ENCODE measurements at regions not wholly inside any gene's neighbourhood (a gene's known extent, or its start where the extent isn't known, plus 50 kb on each side); places are given as distances from the start of the nearest gene placed in this dataset.

DNA sequence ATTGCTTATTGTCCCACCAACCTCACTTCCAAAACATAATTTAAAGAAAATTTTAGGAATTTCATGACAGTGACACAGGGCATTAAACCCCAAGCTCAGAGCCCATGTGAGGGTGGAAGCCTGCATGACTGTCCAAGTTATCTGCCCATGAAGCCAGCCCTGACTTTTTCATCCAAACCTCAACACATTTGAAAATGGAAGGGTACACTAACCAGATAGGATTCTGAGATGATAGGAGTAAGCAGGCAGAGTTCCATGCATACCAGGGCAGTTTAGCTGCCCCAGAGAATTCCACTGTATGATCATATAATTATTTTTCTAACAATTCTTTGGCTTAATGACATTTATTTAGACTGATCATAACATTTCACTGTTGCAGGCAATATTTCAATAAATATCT, 986.0 kb downstream of the TTLL7 start:
- no peak for DNase-seq

DNA sequence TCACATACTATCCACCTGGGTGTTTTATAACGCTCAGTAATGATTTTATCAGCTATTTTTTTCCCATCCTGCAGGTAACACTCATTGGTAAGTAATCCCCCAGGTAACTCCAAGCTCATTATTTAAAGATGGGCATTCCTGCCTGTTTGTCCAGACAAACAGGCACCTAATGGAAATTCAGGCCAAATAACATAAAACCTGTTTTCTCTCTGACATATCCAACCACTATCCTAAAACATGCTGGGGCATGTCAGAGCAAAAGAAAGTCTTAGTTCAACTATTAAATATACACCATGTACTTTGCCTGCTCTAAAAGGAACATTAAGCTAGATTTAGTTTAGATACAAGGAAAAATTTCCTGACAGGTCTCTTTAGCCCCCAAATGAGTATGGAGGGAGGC, 987.7 kb downstream of the TTLL7 start:
- DNase-seq, result no peak

DNA sequence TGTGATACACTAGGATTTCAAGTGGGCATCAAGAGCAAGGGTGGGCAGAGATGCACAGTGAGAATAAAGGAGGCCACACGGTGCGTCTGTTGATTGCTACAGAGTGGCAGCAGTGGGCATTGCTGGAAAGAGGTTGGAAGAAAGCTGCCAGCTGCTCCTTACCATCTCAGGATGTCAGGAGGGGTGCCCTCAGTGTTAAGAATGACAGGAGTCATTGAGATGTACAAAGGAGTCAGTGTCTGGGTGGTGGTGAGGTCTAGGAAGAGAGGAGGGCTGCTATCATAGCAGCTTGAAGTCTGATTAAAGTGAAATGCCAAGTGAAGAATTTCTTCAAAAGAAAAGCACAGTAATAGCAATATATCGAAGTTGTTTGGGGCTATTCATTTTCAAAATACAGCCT, 992.7 kb downstream of the TTLL7 start:
- no peak for DNase-seq

DNA sequence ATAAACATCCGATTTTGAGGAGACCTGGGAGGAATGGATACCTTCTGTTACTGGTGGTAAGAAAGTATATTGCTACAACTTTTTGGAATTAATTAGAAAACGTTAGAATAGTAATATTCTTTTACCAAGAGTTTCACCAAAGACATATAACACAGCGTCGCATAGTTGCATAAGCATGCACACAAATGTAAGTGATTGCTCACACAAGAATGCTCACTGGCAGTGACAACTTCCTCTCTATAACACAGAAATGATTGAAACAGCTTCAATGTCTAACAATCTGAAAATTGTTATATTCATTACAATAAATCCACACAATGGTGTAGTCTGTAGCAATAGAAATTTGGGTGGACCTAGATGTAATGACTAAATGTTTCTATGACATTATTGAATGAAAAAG, 998.6 kb downstream of the TTLL7 start:
- DNase-seq, result no peak

DNA sequence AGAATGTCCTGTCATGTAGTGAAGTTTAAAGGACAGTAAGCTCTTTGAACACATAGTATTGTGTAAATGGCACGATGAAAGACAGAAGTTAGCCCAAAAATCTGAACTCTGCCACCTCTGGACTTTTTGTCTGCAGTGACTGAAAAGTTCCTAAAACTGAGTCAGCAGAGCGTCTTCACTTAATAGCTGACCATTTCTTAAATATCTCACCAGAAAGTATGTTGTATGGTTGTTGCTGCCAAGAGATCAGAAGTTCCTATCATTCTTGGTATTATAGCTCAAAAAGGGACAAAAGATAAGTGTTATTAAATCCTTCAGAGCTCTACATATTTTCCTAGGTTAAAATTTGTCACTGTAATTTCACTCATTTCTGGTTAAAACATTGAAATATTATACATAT, 1003.0 kb downstream of the TTLL7 start:
- DNase-seq, result no peak

DNA sequence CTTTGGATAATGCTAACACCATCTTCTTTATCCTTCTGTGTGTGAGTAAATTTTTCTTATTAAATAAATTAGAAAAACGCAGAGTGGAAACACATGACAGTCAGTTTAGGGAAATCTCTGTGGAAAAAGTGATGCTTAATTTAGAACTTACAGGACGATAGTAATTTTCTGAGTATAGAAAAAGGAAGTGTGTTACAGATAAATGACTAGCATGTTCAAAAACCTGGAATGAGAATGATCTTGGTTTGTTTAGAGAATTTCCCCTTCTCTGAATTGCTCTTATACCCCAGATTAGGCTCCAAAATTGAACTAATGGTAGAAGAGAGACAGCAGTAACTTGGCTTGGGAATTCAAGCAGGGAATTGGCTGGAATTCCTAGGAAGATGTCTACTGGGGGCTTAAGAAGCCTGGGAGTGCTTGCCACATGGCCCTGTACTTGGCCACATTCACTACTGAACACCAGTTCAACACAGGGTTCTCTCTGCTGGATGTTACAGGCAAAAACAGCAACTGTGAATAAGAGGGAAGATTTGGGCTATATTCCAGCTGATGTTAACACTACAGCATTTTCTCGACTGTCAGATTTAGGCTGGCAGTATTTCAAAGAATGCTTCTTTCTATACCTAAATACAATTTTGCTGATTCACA, 1004.2 kb downstream of the TTLL7 start:
- no peak for DNase-seq

DNA sequence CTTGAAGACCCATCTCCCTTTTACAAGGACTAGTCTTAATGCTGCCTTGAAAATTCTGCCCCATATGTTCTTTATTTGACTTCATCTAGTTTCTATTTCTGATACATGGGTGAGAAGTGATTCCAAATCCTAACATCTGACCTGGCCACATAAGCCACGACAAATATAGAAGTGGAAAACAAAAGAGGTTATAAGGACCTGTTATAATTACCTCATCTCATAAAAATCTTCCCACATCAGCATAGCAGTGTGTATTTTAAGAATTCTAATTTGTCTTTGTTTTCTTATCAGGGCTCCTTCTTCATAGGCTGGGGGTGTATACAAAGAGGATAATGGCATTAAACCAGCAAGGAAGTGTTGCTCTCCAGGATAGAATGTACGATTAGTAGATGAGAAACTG, 1007.4 kb downstream of the TTLL7 start:
- no peak for DNase-seq

DNA sequence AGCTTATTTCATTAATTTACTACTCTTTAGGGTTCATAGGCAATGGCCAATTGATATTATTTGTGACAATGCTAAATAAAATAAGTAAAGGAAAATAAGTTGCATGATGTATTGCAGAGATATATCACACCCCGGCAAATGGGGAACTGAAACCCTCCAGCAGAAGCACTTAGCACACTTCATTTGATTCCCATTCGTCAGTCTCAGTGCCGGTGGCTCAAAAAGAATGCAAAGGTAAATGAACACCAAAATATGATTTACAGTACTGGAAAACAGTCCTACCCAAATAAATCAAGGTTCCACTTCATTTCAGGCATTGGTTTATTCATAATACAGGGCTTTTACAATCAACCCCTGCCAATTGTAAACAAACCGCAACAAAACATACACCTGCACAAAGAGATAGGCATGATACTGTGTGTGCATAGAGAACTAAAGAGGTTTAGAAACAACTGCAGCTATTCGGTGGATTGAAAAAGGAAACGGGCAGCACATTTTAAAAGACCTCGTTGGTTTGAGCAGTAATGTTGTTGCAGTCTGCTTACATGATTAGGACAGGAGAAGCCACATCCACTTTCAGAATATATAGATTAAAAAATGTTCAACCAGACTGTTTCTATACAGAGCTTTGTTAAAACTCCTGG, 1019.2 kb downstream of the TTLL7 start:
- peak; percentile 72 for DNase-seq

DNA sequence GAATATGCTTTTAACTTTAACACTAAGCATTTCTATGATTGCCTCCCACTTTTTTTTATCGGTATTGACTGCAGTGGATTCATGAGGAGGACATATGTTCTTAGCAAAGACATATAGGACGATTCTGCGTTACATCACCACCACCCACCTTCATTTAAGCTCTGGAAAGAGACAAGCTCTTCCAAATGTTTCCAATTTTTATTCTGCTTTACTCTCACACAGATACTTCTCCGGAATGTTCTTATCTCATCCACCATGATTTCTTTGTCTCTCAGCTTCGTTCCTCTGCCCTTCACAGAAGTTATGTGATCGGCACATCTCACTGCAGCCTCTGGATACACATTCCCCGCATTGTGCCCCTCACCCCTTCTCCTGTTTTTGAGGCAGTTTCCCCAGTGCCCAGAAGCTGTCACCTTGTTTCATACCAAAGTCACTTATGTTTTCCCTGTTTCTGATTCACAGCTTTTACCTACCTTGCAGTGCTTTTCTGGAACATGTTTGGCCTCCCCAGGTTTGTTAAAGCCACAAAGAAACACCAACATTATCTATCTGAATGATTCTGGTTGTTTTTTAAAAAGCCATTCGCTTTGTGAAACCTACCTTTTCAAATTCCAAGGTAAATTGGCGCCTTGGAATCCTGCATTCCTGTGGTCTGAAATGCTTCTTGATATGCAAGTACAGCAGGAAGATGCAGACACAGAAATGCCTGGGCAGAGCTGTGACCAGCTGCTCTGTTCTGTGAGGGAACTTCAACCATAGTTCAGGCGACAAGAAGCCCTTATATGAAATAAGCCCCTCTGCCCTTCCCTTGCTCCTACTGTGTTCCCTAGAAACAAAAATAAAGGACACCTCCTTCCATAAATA, 1020.2 kb downstream of the TTLL7 start:
- DNase-seq, result no peak

DNA sequence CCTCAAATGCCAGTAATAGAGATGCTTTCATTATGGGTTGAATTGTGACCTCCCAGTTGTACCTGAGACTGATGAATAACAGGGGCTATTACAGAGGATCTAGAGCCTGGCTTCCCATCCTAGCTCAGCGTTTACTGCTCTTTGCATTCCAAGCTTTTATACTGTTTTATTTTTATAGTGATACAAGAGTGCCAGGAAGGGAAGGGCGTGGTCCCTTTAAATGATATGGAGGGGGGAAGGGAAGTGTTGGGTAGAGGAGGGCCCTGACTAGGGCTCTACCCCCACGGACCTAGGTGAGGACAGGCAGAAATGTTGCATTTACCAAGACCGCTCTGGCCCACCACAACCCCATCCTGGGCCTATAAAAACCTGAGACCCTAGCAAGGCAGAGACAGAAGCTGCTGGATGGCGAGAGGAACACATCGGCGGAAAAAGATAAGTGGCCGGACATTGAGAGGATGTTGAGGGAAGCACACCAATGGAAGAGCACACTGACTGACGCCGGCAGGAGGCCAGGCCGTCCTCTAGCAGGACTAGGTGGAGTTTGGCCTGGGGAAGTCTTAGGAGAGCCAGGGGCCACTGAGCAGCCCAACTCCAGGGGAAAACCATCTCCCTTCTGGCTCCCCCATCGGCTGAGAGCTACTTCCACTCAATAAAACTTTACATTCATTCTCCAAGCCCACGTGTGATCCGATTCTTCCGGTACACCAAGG, 1025.9 kb downstream of the TTLL7 start:
- DNase-seq, result no peak

DNA sequence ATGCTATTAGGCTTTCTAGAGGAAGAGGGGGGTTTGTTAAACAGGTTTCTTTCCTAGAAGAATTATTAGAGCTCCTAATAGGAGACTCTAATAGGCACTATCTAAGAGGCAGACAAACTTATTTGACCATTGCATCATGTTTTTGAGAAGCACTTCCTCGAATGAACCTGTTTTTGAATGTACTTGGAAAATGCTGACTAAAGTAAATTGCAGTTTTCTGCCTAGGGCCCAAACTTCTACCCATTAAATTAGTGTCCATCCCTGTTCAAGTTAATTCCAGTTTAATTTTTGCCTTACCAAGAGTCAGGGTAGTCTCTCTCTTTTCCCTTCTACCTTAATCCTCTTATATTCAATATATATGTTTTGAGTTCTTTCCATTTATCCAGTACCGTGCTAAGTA, 1029.6 kb downstream of the TTLL7 start:
- DNase-seq, result no peak

DNA sequence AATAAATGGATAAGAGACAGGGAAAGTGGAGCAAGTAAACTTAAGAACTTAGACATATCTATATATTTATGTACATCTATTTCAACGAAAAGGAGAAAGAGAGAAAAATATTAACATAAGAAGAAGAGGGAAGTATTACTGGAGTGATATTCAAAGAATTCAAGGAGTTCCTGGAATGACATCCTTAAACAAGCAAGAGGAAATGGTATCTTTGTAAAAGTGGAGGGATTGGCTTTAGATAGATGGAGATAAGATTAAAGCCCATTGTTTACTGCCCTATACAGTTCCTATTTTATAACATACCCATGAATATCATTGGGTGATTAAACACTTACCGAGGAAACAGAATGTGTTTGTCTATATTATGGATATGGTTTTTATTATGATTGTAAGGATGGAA, 1036.3 kb downstream of the TTLL7 start:
- no peak for DNase-seq

DNA sequence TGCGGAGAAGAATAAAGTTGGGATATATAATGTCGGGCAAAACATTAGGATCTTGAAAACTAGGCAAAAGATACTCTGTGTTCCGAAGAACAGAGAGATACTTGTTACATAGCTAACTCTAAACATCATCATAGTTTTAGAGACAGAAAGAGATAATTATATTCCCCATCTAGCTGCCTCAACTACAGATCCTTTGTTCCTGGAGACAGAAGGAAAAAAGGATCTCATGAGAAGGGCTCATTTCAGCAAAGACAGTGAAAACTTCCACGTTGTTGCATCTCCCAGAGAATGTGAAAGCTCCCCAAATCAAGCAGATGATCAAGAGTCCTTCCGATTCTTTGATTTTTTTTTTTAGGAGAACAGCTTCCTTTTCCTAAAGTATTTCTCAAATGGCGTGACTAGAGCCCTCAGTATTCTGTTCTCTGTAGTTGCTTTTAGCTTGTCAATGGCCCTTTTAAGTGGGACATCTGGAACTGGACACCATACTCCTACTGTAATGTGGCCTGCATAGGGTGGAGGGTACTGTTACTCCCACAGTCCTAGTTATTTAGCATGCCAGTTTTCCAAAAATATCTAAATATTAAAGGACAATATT, 1048.2 kb downstream of the TTLL7 start:
- no peak for DNase-seq

DNA sequence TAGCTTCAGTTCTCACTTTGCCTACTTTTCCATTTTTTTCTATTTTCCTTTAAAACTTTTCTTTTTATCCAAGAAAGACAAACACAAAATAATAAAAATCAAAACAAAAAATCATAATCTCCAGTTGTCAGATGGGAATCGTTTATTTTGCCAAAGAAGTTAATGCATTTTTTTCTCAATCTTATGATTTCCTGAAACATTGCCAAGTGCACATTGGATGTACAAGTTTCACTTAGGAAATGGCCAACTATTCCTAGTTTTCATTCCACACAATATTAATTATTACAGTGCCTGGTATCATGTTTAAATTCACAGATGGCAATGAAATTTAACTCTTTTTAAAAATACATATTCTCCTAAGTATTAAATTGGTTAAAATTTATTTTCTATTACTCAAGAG, 1050.5 kb downstream of the TTLL7 start:
- DNase-seq, result no peak

DNA sequence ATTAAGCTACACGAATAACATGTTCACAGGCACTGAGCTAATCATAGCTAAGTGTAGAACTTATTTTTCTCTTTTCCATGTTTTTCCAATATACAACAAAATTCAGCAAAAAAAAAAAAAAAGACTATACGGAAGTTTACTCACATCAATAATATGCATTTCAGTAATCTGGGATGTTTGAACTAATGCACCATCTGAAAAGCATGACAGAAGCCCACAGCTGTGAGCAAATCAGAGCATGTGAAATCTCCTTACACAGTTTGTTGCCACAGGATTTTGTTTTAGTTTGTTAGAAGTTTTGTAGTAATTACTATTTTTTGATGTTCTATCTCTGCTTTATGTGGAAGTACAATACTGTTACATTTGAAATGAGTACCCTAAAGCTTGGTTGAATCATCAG, 1051.7 kb downstream of the TTLL7 start:
- no peak for DNase-seq

DNA sequence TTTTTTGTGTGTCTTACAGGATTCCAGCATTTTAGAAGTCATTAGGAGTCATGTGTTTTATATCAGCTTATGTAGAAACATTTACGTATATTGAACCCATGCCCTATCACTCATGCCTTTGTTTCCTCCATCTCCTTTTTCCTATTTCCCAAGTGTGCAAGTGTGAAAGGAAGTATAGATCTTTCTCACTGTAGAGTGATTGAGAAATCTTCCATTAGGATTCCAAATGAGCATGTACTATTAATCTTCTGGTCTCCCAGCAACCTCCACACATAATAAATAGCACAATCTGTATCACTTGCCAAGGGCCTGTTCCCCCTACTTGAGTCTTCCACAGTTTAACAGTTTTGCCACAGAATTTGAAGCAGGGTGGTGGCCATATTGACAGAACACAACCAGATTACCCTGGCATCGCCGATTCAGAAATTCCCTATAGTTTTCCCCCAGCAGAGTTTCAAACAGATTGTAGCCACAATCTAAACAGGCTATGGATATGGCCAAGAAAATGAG, 1052.8 kb downstream of the TTLL7 start:
- DNase-seq, result no peak

DNA sequence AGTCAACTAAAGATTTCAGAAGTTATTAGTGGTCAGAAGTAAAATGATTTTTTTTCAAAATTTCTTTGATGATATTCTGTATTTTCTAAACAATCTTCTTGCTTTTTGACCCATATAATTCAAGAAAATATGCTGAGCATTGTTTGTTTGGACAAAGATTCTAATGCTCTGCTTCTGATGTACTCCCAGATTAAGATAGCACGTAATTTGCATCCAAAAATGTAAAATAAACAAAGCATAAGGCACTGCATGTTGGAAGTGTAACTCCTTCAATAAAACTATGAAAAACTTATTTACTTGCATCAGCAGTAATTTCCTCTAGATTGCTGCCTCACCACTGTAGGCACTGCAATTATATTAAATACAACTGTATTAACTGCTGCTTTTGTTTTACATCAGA, 1054.1 kb downstream of the TTLL7 start:
- DNase-seq, result no peak

DNA sequence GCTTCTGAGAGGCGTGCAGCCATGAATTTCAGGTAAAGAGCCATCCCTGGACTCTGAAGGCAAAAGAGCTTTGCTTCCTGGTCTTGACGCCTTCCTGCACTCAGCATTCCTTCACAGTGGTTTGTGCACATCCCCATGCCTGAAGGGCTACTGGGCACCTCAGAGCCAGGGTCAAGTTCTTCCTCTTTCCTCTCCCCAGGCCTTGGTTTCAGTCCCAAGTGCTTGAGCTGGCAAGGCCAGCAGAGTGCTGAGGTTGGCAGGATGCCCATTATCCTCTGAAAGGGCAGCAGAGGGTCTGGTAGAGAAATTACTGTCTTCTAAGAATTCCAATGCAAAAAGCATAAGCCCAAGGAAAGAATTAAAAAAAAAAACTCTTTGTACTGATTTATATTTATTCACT, 1064.9 kb downstream of the TTLL7 start:
- DNase-seq, result peak; percentile 45

DNA sequence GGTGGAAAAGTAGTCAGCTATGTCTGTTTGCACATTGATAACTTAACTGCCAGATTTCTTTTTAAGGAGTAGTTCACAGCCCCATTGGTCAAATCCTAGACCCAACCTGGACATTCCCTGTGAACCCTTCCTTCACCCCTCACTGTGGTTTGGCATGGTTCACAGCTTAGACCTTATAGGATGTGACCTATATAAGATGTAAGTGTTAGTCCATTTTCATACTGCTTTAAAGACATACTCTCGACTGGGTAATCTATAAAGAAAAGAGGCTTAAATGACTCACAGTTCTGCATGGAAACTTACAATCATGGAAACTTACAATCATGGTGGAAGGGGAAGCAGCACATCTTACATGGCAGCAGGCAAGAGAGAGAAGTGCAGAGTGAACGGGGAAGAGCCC, 1066.2 kb downstream of the TTLL7 start:
- DNase-seq, result no peak

DNA sequence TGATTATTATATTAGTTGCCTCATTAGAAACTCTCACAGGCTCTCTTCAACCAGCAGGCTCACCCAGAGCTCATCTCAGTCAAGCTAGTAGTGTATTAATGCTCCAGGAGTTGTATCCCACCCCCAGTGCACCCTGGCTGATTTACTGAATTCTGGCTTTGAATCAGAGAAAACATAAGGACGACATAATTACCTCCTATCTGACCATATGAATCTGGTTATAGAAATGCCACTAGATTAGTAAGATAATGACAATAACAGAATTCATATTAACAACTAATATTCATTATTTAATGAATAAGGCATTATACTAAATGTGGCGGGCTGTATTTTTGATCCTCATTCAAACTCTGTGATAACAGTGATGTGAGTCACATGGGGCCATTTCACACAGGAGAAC, 1066.7 kb downstream of the TTLL7 start:
- DNase-seq, result no peak

DNA sequence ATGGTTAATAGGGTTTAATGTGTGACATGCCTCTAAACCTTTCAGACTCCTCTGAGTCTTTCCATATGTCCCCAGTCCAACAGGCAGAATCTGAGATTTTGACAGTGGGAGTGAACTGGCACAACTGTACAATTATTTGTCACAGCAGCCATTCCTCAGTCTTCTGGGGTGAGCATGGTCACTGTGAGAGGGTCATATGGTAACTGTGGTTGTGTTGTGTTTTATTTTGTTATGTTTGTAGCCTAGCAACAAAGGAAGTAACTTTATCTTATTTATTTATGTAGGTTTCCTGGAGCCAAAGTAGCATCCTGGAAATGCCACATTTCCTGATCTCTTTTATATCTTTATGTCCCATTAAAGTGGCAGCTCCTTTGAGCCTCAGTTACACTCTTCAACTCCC, 1067.9 kb downstream of the TTLL7 start:
- DNase-seq, result no peak

DNA sequence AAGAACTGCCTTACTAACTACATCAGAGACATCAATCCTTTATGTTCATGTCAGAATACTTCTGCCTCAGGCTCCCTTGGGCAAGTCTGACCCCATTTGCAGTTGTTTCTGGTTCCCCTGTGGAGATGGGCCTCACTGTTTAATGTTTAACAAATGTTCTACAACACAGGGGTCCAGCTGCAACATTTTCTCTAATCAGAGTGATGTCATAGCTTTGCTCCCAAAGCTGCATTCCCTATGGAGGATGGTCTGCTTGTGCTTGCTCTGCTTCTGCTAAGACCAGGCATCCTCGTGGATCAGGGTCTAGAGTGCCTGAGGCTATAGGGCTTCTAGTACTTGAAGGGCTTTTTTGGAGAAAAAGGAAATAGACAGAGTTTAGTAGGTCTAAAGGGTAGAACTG, 1071.2 kb downstream of the TTLL7 start:
- DNase-seq, result no peak

DNA sequence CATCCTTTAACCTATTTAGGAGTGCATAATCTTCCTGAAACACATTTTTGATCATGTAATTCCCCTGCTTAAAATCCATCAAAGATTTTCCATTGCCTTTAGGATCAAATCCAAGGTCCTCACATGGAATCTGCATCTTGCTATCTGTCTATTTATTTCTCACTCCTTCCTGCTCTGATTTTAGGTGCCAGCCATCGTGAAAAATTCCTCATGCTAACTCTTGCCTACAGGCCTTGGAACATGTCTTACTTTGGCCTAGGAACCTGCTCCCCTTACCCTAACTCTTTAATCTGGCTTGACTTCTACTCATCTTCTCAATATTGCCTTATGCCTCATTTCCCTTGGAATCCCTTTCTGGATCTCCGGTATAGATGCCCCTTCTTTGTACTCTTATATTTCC, 1074.3 kb downstream of the TTLL7 start:
- DNase-seq, result no peak
